ENCODE measurements at regions not wholly inside any gene's neighbourhood (a gene's known extent, or its start where the extent isn't known, plus 50 kb on each side); places are given as distances from the start of the nearest gene placed in this dataset.

DNA sequence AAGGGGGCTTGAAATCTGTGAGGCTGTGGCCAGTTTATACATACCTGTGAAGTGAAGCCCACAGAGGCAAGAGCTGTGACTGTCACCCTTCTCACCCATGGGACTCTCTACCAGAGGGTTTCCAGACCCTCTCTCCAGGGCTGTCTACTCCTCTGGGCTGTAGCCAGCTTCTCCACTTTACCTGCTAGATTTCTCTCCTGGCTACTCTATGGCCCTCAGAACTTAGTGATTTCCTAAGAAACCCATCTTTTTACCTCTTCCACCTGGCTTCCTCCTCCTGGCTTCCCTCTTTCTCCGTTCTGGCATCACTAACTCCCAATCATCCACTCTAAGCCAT is 78.0 kb downstream of the SEC61B start:
- intact Hi-C loops (cut with DNase I), result no loop called here
- no peaks in the 10 kb centered on the region for H3K4me1 ChIP-seq (ENCODE audit: insufficient read depth)
- WGBS, 3 donors, result 0% methylated on average over 1 of the region's 1 CpG
- no peaks in the 10 kb centered on the region for H3K36me3 ChIP-seq
- no peak for DNase-seq
- no peak overlapping the region for H3K4me3 ChIP-seq
- no peaks in the 10 kb centered on the region for H3K9me3 ChIP-seq
- H3K27me3 ChIP-seq, result no peaks in the 10 kb centered on the region
- no peak for TF ChIP-seq CTCF (IDR thresholded peaks at IDR 0.05)
- TF ChIP-seq EP300 (IDR thresholded peaks at IDR 0.05), result no peak
- TF ChIP-seq POLR2A (IDR thresholded peaks at IDR 0.05), result no peak
- H3K27ac ChIP-seq, result no peak overlapping the region

- H3K36me3 ChIP-seq, result no peaks in the 10 kb centered on the region
- WGBS, 3 donors, result 77 to 81% (median 77%) methylated on average over 3 of the region's 3 CpGs
- TF ChIP-seq CTCF (IDR thresholded peaks at IDR 0.05) (no peak), POLR2A (IDR thresholded peaks at IDR 0.05) (no peak), EP300 (IDR thresholded peaks at IDR 0.05) (no peak)
- no peaks in the 10 kb centered on the region for H3K4me1 ChIP-seq (ENCODE audit: insufficient read depth)
- DNase-seq, result no peak
- H3K9me3 ChIP-seq, result no peaks in the 10 kb centered on the region
- no peaks in the 10 kb centered on the region for H3K27me3 ChIP-seq
- H3K4me3 ChIP-seq, result no peak overlapping the region
- H3K27ac ChIP-seq, result no peak overlapping the region
- intact Hi-C loops (cut with DNase I), result no loop called here
These were observed 78.5 kb downstream of the SEC61B start for GRCh38 chr9:99300603-99301002.

DNA sequence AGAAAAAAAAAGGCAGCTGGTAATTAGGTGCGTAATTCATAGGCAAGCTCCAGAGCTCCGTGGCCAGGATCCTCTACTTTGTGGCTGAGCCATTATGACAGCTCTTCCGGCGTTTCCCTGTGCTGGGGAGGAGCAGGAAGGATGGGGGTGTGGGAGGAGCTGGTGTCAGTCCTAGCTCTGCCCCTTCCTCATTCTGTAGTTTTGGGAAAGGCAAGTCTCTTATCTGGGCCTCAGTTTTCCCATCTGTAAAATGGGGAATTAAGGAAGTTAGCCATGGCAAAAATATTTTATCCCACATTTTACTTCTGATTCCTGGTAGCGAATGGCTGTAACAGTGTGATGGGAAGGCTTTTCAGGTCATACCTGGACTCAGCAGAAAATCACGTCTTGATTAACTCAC is 81.1 kb downstream of the SEC61B start:
- Histone ChIP-seq H3K27ac (no peak overlapping the region), H3K36me3 (no peaks in the 10 kb centered on the region), H3K4me3 (no peak overlapping the region), H3K9me3 (no peaks in the 10 kb centered on the region), H3K27me3 (no peaks in the 10 kb centered on the region), H3K4me1 (ENCODE audit: insufficient read depth) (no peaks in the 10 kb centered on the region)
- DNase-seq, result no peak
- no peak for TF ChIP-seq CTCF (IDR thresholded peaks at IDR 0.05)
- TF ChIP-seq POLR2A (IDR thresholded peaks at IDR 0.05), result no peak
- TF ChIP-seq EP300 (IDR thresholded peaks at IDR 0.05), result no peak
- 65 to 71% (median 70%) methylated on average over 6 of the region's 6 CpGs for WGBS, 3 donors
- intact Hi-C loops (cut with DNase I), result no loop called here

GRCh38 chr9:99305124-99305523 is 83.0 kb downstream of the SEC61B start:
- no peaks in the 10 kb centered on the region for H3K9me3 ChIP-seq
- no peaks in the 10 kb centered on the region for H3K4me1 ChIP-seq (ENCODE audit: insufficient read depth)
- DNase-seq, result no peak
- no peaks in the 10 kb centered on the region for H3K36me3 ChIP-seq
- no peaks in the 10 kb centered on the region for H3K27me3 ChIP-seq
- no peak overlapping the region for H3K4me3 ChIP-seq
- no peak overlapping the region for H3K27ac ChIP-seq
- intact Hi-C loops (cut with DNase I), result no loop called here
- TF ChIP-seq POLR2A (IDR thresholded peaks at IDR 0.05) (no peak), EP300 (IDR thresholded peaks at IDR 0.05) (no peak), CTCF (IDR thresholded peaks at IDR 0.05) (no peak)
- 92 to 95% (median 92%) methylated on average over 8 of the region's 8 CpGs for WGBS, 3 donors
